ENCODE measurements at regions not wholly inside any gene's neighbourhood (a gene's known extent, or its start where the extent isn't known, plus 50 kb on each side); places are given as distances from the start of the nearest gene placed in this dataset.

DNA sequence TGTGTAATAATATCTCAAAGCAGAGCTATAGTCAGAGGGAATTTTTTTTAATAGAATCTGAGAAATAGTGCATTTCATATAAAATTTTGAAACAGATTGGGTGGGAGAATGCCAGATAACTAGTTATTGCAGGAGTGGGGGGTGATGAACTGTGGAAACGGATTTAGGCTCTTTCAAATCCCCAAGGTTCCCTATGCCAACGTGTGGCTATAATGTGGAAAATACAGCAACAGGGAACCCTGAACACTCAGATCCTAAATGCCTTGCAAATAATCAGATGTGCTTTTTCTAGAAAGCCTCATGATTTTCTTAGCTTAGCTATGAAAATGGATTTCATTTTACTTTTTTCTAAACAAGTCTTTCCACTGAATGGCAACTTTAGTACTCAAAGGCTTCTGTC lies 180.5 kb upstream of the DMAC1 start:
- DNase-seq: no peak

DNA sequence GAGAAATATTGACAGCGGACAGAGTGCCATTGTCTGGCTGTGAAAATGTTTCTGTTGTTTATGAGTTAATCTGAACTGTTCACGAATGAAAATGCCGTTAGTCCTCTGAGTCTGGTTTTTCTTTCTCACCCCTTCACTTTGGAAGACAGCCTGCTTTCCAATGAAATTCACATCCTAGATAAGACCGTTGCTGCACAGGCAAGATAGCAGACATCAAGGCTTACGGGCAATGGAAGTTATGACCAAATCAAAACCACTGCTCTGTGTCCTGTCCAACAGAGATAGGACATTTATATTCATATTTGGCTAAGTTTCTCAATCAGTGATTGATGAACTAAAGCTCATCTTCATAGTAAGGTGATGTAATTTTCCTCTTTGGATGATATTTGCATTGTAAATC lies 180.0 kb upstream of the DMAC1 start:
- no peak for DNase-seq

DNA sequence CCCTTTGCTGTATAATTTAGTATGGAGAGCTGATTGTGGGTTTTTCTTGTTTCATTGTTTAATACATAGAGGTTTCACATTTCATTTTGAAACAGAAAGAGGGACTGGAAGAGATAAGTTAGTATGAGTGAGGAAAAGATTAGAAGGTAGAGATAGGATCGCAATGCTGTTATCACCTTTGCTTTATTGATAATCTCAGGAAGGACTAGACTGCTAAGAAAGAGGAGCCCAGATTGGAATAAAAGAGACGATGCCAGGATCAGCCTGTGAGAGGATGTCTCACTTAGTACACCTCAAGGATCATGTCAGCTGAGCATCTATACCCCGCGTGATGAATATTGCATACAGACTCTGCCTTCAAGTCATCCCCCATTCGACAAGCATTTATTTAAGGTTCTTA lies 178.0 kb upstream of the DMAC1 start:
- DNase-seq: no peak

DNA sequence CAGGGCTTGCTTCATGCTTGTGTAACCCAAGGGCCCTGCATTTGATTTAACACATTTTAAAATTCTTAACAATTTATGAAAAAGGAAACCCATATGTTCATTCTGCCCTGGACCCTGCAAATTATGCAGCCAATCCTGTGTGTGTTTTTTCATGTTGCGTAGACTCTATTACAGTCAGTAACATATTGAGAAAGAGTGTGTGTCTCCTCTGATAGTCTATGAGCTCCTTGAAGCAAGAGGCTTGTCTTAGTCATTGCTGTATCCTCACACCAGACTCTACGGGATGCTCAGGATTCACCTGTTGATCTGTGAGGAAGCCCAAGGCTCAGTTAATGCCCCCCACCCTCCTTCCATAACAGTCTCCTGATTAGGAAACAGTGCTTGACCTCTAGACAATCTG lies 177.3 kb upstream of the DMAC1 start:
- DNase-seq: no peak

DNA sequence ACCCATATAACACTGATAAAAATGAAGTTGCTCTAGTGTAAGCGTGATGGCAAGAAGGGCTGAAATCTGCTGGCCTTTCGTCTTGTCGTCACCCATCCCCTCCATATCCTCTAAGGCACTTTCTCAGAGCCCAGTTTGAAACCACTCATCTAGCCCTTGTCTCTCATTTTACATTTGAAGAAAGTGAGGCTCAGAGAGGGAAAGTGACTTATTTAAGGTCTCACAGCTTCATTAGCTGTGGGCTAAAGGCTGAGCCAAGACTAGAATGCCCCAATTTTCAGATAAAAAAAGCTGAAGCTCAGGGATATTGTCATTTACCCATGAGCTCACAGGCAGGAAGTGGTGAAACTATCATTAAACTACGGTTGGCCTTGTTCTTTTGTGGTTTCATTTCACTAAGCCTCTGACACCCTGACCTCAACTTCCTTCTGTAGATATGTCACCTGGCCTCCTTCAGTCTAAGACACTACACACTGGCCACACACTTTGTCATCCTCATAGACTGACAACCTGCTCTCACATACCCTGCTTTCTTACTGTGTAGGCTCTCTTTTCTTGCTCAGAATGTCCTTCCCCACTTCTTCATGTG lies 176.7 kb upstream of the DMAC1 start:
- DNase-seq: no peak

DNA sequence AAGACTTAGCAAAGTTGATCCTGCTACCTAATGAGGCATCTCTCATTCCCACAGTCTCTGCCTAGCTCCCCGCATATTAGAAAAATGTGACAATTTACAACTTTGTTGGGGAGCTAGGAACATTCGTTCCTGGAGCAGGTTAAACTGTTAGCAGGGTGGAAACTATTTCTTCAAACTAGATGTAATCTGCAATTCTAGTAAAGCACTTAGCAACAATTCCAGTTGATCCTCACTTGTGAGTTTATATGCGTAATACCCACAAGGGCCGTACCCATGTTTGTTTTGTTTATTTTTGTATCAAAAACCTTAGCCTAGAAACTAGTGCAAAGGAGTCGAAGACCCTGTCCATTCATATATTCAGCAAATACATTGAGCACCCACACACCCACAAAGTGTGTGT lies 175.8 kb upstream of the DMAC1 start:
- DNase-seq: no peak

DNA sequence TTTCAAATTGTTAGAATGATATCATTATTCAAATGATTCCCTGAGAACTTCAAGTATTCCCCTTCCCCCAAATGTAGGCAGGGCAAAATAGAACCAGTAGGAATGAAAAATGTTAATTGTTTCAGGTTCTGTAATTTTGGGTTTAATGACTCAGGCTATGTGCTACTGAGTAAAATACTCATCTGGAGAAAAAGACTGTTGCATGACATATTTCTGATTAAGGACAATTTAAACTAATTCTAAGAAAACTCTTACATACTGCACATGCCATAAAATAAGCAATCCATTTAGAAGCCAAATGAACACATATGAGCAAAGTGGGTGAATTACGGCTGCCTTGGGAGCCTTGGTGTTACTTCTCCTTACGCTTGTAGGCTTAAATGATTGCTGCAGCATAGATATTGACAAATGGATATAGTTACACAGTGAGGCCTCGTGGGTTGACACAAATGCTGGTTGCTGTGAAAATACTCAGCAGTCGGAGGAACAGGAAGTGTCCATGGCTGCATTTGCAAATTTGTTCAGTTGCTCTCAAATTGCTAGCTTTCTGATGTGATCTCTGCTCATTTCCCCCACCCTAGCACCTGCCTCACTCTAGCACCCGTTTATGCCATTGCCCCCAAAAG lies 174.9 kb upstream of the DMAC1 start:
- DNase-seq: no peak

DNA sequence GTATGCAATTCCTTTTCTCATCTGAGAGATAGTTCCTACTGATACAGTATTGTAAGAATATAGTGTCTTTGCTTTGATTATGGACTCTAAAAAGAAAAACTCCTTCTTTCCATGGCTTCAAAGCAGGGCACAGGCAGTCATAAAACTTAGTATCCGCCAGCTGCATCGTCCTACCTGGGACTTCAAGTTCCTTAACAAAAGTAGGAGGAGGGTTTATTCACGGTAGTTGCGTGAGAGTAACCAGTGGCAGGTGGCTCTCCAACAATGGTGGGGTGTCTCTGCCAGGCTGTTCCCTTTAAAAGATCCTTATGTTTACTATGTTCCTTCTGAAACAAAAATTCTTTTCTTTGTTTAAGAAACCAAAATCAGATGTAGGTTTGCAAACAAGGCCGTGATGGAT lies 173.5 kb upstream of the DMAC1 start:
- DNase-seq: no peak

DNA sequence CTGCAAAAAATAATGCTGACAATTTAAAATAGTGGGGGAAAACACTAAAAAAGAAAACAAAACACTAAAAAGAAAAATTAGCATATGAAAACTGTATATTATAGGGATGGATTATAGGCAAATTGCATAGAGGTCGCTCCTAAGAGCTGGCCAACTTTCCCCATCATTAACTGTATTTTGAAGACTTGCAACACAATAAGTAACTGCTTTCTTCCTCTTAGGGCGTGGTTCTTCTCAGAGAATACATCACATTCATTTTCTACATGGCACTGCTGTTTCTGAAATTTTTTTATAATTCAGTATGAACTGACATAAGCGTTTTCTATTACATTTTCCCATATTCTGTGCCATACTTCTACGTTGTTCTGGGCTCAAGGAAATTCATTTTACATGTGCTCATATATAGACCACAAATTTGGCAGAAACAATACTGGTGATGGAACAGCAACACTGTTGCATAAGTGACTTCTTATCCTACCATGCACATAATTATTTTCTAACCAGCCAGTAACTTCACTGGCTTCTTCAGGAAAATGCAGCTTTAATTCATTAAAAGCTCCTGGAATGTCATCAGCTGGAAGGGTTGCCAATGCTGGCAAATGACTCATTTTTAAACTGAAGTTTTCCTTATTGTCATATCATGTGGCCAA lies 171.2 kb upstream of the DMAC1 start:
- no peak for DNase-seq

DNA sequence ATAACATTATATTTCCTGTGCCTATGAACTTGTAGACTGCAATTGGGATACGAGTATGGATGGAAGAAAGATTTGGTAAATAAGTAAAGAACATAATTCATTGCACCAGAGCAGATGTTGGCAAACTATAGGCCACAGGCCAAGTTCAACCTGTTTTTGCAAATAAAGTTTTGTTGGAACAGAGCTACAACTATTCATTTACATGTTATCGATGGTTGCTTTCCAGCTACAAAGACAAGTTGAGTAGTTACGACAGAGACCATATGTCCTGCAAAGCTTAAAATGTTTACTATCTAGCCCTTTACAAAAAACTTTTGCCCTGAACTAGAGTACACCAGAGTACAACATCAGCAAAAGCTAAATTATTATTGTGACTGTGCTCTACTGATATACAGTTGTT lies 169.1 kb upstream of the DMAC1 start:
- no peak for DNase-seq

DNA sequence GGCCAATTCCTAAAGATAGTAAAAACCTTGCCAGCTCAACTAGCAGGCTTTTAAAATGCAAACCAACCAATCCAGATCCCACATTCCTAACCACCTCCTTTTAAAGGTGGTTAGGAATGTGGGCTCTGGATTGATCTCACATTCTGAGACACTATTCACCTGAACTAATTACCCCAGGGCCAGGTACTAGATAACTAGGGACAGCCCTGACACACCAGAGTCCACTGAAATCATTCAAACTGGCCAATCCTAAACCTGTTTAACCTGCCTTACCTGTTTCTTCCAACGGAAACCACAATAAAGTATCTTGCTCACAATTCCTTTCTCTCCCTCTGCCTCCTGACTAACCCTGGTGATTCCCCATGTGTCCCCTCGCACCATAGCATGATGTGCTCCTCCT lies 168.3 kb upstream of the DMAC1 start:
- no peak for DNase-seq

DNA sequence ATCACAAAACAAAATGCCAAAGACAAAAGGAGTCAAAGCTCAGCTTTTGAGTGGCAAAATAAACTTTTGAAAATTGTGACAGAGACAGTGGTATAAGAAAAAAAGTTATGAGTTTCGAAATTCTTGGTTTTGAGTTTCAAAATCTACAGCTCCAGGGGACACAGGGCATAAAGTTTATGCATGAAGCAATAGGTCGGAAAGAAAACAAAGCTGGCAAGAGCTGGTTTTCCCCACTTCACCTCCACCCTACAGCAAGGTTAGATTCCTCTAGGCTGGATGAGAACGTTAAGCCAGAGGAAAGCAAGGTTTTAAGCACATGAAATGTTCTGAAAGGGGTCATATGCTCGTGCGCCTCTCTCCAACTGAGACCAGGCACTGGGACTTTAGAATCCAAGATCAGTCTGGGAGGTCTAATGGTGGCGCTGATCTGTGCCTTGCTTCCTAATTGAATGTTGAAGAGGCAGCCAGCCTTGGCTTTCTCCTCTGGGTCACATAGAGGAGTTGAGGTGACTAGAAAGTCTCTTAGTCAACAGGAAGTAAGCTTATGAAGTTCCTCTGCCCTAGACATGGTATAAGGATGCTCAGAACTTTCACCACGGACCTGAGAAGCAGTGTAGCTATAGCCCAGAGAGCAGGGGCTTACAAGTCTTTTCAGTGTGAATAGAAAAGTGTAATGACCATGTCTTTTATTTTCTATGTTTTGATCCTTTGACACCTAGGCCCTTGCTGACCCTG lies 167.7 kb upstream of the DMAC1 start:
- DNase-seq: no peak

DNA sequence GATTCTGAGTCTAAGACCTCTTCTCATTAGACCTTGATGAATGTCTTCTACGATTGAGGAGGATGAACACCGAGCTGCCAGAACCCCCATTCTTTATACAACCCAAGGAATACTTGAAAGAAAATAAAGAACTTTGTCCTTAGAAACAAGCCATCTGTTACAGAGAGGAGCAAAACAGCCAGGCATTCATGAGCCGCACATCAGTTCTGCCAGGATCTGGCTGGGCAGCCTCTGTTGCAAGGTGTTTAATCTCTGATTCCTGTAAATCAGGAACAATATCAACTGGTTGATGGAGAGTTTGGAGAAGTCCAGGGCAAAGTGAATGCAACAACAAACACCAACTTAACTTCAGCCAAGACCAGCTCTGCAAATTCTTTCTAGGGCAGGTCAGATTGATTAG lies 165.5 kb upstream of the DMAC1 start:
- no peak for DNase-seq

DNA sequence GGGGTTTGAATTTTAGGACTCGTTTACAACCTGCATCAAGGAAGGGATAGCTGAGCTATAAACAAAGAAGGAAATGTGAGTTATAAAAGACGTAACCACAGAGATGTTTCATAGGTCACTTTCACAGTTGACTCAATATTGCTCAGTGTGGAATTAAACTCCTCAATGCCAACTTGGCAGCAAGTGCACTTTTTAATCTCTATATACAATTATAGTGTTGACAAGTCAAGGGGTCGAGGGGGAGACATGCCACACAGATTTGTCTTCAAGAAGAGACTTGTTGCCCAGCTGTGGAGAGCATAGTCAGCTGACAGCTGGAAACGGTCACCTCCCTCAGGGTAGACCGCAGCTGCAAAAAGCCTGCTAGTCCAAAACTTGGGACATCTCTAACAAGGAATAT lies 163.4 kb upstream of the DMAC1 start:
- DNase-seq: no peak

DNA sequence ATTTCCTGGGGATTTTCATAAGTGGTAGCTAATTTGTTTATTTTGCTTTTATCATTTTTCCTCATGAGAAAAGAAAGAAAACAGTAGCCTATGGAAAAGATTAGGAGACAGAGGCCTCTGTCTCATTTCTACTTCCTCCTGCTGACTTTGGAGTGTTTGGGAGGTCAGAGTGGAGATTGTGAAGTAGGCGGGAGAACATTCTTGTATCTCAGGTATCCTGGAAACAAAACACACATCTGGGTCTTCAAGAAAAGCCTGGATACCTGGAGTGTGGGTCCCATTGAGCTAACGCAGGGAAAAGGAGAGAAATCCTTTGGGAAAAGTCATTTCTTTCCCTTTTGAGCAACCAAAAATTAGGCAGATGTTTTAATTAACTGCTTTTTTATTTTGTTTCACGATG lies 161.5 kb upstream of the DMAC1 start:
- DNase-seq: no peak

DNA sequence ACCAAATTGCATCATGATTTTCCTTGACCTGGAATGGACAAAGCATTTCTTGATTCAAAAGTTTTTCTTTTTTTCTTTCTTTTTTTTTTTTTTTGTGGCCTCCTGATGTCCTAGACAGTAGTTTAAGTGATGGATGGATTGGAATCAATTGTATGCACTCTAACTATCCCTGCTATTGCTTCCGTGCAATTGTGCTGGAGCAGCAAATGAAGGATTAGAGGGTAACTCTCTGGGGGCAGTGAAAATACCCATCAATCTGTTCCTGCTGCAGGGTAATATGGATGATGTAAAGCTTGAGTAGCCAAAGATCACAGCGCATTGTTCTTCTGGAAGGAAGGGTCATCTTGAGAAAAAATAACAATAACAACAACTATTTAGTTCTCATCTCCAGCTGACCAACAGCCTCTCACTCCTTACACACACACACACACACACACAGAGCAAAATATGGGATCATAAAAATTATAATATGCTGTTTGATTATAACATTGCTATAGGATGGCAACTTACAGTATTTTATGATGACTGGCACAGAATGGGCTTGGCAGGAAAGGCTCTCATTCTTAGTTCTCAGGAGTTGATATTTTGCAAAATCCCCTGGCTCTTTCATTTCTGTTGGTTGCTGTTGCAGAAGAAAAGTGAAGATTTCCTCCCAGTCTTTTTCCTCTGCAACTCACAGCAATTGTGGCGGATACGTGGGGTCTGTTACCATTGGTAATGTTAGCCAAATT lies 160.9 kb upstream of the DMAC1 start:
- no peak for DNase-seq

DNA sequence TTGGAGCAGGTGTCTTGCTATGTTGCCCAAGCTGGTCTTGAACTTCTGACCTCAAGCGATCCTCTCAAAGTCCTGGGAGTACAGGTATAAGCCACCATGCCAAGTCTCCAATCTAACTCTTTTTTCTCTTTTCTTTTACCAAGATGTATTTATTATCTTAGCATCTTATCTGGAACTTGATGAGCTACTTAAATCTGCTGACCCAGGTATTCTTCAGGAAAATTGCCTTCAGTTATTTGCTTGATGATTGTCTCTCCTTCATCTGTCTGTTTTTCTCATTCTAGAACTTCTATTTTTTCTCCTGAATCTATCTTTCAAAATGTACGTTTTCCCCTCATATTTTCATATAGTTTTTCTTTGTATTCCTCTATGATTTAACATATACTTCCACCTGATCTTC lies 158.2 kb upstream of the DMAC1 start:
- no peak for DNase-seq

DNA sequence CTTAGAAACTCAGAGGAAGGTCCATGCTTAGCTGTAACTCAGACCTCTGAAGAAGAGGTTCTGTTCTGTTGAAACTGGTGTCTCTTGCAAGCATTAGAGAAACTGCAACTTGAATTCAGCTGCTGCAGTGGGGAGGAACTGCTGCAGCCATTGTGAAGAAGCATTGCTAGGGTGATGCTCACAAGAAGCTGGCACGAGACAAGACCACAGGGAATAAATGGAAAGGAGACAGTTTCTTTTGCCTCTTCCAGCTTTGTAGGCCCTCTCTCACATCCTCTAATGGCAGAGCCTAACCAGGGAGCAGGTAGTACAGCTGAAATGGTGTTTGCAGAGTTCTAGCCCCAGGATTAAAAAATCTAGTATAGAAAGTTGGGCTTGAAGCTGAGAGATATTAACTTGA lies 148.0 kb upstream of the DMAC1 start:
- DNase-seq: no peak

DNA sequence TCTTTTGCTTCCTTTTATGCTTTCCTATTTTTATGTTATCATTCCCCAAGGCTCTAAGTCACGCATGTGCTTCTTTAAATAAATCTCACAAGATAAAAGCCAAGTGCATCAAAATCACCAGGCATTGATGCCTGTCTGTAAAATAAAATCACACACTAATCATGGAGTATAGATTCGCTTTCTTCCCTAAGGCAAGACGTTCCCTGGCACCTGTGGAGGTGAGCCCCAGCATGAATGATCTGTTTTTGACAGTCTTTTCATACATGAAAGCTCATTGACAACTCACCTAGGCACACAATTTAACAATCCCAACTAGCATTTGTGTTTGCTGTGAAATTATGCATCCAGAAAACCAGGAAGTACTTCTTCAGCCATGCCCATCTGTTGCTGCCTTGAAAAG lies 146.9 kb upstream of the DMAC1 start:
- DNase-seq: no peak

DNA sequence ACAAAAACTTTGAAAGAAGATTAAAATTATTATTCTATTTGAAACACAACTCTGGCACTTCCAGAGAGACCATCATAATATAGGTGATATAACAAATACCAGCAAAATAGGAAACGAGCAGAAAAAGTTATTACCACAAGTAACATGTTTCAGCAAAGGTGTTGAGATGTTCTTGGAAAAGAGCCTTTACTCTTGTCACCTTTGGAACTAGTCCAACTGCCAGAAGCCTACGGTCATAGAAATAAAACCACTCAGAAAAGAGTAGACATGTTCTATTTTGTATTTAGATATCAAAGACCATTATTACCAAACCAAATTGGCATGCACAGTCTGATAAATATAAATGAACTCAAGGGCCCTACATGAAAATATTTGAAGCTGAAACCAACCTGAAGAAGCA lies 145.0 kb upstream of the DMAC1 start:
- no peak for DNase-seq

DNA sequence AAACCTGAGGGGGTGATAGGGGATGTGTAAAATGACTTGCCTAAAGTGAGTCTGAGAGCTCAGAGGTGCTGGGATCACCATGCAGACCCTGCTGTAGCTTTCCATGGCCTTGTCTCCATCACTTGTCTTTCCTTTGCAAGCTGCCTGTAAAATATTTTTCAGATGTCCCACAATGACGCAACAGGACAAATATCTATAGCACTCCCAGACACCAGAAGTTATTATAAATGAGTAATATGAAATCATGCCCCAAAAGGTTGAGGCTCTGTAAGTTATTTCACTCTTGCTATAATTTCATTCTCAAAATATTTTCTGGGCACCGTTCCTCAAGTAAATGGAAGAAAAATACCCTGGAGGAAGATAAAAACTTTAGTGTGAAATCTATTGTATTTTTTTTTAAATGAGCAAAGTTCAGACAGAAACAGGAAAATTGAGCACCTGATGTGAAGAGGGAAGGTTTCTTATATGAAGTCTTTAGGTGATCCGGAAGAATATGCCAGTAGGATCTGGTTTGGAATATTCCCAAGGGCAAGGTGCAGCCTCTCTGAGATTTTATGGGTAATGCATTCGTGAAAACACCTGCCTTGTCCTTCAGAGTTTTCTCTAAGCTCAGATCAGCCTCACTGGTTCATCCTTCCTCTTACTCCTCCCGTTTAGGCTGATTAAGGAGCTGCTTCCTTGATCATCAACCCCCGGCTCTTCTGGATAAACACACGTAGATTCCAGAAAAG lies 138.3 kb upstream of the DMAC1 start:
- no peak for DNase-seq

DNA sequence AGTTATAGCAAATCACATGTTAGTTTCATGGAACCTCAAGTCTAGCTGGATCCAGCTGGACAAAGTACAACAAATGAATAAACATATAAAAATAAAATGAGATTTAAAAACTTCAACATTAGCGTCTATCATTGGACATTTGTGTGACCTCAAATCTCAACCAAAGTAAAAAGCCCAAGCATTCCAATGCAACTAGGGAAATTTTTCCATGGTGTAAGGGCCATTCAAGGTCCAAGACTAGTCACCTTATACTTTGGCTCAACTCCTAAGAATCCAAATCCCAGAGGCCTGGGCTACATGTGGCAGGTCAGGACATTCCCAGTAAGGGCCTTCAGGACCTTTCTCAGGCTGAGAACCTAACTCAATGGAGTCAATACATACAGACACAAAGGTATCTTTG lies 137.4 kb upstream of the DMAC1 start:
- DNase-seq: no peak

DNA sequence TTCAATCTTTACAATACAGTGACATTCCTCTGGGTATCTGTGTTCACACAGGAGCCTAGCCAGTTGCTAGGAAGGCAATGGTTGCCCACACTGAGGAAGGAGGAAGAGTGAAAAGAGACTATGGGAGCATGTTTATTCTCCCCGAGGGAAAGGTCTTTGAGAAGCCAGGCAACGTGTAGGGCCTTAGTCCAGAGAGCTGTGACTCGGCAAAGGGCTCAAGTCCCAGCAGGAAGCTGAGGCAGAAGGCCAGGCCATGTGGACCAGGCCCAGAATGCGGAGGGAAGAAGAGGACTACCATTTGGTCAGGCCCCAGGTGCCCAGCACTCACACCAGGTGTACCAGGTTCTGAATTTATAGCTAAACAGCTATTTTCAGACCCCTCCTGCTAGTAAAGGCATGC lies 136.6 kb upstream of the DMAC1 start:
- no peak for DNase-seq

Data from activated gamma-delta T cell (primary cell).